HG02759 (cell line): ENCODE measurements at regions not wholly inside any gene's neighbourhood (a gene's known extent, or its start where the extent isn't known, plus 50 kb on each side); places are given as distances from the start of the nearest gene placed in this dataset.

Source experiments
- ATAC-seq: cut with Tn5 transposase; IDR thresholded peaks from one replicate; pipeline ENCODE4 v1.9.1; 2021; ENCODE audit warnings: mild to moderate bottlenecking, moderate library complexity; ENCODE audit not compliant: unreplicated experiment

DNA sequence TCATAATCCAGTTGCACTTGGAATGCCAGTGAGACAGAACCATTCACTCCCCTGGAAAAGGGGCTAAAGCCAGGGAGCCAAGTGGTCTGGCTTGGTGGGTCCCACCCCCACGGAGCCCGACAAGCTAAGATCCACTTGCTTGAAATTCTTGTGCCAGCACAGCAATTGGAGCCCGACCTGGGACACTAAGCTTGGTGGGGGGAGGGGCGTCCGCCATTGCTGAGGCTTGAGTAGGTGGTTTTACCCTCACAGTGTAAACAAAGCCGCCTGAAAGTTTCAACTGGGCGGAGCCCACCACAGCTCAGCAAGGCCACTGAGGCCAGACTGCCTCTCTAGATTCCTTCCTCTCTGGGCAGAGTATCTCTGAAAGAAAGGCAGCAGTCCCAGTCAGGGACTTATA, 200.7 kb upstream of the NPSR1 start:
- ATAC-seq, result no peak

DNA sequence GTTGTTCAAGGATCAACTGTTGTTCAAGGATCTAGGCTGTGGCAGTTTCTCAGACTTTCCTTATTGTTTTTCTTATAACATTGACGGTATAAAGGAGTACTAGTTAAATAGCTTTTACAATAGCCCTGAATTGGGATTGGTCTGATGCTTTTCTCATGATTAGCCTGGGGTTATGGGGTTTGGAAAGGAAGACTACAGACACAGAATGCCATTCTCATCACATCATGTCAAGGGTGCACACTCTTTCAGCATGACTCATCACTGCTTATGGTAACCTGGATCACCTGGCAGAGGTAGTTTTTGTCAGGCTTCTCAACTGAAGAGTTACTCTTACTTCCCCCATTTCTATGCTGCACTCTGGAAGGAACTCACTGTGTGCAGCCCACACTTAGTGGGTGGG, 194.2 kb upstream of the NPSR1 start:
- no peak for ATAC-seq

GRCh38 chr7:34471844-34472243, 186.2 kb upstream of the NPSR1 start:
- no peak for ATAC-seq

DNA sequence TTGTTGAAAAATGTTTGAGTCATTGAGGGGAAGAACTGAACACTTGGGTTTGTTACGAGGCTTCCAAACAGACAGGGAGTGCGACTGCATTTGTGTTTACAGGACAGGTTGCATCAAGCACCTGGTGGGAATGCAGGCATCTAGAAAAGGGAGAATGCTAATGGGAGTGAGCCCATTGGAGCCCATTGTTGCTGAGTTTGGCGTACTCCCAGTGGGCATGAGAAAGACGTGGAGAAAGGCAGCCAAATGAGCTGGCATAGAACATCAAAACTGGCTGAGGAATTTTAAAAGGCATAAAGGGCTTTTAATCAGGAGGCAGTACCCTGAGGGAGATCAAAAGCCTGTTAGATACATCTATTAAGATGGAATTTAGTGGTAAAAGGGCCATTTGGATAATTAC, 171.6 kb upstream of the NPSR1 start:
- no peak for ATAC-seq

DNA sequence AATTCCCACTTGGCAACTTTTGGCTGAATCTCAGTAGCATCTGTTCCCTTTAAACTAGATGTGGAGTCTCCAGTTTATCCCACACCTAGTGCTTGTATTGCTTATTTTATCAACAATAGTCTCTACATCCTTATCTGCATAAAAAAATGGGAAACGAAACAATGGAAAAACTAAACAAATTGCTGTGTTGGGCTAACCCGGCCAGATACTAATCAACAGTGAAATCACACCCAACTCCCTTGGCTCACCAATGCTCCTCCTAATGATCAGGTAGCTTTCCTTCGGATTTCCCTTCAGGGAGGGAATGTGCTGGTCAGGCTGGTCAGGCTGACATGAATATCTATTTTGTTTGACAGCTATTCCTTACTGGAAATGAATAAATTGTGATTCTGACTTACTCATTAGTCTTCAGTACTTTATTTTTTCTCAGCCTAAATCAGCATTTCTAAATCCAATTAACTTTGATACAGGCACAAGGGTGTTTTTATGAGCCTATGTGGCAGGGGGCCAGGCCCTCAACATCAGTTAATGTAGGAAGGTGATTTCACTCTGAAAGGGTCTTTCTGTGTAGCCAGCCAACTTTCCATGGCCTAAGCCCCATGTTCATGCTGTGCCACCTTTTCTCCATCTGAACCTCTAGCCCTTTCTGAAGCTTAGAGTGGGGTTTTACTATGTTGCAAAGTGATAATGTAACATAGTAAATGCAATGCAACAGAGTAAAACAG, 170.5 kb upstream of the NPSR1 start:
- ATAC-seq, result no peak

DNA sequence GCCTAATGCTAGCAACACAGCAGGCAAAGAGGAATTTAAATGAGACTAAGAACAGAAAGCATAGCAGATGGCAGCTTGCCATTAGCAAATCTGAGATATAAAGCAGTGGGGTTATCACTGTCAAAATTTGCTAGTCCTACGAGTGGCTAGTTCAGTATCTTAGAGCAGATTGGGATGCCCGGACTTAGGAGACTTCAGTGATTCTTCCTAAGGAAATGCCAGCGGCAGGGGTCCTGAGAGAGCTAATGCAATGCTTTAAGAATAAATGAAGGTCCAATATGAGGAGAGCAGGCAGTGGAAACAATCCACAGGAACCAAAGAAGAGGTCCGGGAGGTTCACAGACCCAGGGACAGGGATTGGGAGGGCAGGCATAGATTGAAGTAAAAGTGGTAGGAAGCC, 169.3 kb upstream of the NPSR1 start:
- no peak for ATAC-seq

- ATAC-seq, result no peak
Measured at GRCh38 chr7:34491899-34492298, 166.1 kb upstream of the NPSR1 start.

- no peak for ATAC-seq
Measured at GRCh38 chr7:34493752-34494151, 164.3 kb upstream of the NPSR1 start.

- ATAC-seq, result no peak
Measured at GRCh38 chr7:34497153-34497777, 160.8 kb upstream of the NPSR1 start.

GRCh38 chr7:34501156-34501555, 156.9 kb upstream of the NPSR1 start:
- ATAC-seq, result no peak

DNA sequence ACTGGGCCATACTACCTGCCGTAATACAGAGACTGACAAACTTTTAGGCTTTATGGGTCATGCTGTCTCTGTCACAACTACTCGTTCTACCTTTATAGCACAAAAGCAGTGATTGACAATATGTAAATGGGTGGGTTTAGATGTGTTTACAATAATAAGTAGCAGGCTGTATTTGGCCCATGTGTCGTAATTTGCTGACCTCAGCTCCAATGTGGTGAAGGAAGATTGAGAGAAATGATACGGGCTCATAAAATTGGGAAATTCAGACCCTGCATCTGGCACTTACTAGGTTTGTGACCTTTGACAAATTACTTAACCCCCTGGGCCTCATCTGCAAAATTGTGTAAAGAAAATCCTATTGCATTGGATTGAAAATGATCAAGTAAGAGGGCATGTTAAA, 150.8 kb upstream of the NPSR1 start:
- ATAC-seq, result no peak

DNA sequence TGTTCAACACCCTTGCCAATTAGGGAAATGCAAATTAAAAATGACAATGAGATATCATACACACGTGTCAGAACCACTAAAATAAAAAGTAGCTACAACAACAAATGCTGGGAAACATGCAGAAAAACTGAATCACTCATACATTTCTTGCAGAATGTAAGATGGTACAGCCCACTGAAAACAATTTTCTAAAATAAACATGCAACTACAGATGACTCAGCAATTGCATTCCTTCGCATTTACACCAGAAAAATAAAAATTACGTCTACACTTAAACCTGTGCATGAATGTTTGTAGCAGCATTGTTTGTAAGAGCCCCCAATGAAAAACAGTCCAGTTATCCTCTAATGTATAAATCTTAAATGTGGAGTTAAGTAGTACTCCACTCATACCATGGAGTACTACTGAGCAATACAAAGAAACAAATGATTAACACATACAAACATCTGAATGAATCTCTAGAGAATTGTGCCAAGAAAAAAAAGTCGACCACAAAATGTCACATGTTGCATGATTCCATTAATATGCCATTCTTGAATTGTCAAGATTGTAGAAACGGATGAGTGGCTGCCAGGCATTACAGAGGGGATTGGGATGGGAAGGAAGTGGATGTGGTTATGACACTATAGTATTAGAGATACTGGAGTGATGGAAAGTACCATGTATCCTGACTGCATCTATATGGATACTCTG, 134.6 kb upstream of the NPSR1 start:
- ATAC-seq, result no peak

DNA sequence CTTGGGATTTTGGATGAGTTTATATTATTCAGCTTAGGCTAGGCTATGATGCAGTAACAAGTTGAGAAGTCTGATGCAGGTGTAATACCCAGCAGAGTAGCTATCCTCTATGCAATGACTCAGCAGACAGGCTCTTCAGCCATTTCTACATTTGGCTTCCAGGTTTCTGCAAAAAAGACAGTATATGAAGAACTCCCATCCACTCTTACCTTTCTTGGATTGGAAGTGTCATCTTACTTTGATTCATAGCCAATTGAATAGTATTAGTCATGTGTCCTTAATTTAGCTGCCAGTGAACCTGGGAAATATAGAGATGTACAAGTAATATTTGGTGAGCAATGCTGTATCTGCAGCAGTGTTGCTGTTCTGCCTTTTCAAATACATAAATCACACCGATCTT, 127.8 kb upstream of the NPSR1 start:
- no peak for ATAC-seq

DNA sequence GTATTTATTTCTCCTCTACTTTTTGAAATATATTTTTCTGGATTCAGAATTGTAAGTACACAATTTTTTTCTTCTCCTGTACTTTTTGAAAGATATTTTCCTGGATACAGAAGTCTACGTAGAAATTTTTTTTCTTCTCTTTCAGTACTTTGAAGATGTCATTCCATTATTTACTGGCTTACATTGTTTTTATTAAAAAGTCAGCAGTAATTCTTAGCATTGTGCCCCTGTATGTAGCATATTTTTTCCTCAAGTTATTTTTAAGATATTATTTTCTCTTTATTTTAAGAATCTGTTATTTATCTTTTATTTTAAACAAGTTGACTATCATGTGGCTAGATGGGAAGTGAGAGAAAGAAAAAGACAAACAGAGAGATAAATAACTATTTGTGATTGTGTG, 119.0 kb upstream of the NPSR1 start:
- ATAC-seq, result no peak

DNA sequence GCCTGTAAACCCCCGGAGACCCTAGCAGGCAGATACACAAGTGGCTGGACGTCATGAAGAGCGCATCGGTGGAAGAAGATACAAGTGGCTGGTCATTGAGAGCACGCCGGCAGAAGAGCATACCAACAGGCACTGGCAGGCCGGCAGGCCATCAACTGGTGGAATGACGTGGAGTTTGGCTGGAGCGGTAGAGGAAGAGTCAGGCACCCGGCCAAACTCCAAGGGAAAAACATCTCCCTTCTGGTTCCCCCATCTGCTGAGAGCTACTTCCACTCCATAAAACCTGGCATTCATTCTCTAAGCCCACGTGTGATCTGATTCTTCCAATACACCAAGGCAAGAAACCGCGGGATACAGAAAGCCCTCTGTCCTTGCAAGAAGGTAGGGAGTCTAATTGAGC, 113.4 kb upstream of the NPSR1 start:
- ATAC-seq, result no peak

- no peak for ATAC-seq
Measured at GRCh38 chr7:34550996-34551395, 107.0 kb upstream of the NPSR1 start.

DNA sequence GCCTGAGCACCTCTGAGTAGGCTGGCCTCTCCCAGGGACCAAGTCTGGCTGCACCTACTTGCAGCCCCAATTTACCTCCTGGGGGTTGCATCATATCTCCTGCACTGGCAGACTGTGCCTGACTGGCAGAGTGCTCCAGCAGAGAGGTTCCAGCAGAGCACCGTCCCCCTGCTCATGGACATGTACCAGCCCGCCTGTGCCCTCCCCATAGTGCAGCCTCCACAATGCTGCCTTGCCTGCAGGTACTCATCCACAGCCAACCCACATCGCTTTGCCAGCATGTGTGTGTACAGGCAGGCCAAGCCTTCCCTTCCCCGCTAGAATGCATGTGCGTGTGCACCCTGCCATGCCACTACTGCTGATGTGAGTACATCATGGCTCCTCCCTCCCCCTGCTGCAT, 105.5 kb upstream of the NPSR1 start:
- ATAC-seq, result no peak

- no peak for ATAC-seq
Measured at GRCh38 chr7:34558022-34558421, 100.0 kb upstream of the NPSR1 start.

- ATAC-seq, result no peak
Measured at GRCh38 chr7:34564091-34564490, 93.9 kb upstream of the NPSR1 start.

DNA sequence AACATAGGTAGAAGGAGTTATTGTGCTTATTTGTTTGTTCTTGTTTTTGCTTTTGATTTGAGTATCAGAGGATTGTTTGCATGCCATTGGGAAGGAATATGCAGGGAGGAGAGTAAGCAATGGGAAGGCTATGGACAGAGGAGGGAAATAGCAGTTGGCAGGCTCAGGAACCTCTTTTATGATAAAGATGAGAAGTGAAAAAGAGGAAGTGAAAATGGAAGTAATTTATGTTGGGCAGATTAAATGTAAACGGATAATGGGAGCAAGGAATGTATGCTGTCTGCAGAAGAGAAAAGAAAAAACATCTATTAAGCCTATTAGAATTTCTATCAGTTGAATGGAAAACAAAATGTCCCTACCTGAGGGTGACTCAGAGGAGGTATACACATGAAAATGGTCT, 90.1 kb upstream of the NPSR1 start:
- ATAC-seq, result no peak

DNA sequence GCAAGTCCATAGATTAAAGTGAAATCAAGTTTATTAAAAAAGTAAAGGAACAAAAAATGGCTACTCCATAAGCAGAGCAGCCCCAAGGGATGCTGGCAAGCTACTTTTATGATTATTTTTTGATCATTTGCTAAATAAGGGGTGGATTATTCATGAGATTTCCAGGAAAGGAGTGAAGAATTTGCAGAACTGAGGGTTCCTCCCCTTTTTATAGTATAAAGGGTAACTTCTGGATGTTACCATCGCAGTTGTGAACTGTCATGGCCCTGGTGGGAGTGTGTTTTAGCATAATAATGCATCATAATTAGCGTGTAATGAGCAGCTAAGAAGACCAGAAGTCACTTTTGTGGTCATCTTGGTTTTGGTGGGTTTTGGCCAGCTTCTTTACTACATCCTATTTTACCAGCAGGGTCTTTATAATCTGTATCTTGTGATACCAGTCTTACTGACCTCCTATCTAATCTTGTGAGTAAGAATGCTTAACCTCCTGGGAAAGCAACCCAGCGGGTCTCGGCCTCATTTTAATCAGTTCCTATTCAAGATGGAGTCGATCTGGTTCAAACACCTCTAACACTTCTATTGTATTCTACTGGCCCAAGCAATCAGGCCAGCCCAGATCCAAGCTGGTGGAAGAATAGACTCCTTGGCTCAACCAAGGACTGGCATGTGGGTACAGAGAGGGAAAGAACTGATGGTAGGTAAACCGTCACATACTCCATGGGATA, 87.9 kb upstream of the NPSR1 start:
- no peak for ATAC-seq

DNA sequence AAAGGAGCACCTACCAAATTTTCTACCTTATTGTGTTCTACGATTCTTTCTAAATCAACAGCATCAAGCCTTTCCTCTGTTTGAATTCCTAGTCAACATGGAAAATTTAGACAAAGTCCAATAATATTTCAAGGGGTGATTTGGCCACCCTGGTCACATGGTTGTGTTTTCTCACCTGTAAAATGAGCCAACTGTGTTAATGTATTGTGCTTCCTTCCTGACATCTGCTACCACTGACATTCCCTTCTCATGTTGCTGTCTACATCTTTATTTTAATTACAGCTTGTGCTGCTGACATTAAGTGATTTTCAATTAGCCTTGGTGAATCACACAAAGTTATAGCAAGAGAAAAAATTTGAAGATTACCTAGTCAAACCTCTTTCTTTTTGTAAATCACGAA, 83.0 kb upstream of the NPSR1 start:
- ATAC-seq, result no peak
